ENCODE measurements at regions not wholly inside any gene's neighbourhood (a gene's known extent, or its start where the extent isn't known, plus 50 kb on each side); places are given as distances from the start of the nearest gene placed in this dataset.

DNA sequence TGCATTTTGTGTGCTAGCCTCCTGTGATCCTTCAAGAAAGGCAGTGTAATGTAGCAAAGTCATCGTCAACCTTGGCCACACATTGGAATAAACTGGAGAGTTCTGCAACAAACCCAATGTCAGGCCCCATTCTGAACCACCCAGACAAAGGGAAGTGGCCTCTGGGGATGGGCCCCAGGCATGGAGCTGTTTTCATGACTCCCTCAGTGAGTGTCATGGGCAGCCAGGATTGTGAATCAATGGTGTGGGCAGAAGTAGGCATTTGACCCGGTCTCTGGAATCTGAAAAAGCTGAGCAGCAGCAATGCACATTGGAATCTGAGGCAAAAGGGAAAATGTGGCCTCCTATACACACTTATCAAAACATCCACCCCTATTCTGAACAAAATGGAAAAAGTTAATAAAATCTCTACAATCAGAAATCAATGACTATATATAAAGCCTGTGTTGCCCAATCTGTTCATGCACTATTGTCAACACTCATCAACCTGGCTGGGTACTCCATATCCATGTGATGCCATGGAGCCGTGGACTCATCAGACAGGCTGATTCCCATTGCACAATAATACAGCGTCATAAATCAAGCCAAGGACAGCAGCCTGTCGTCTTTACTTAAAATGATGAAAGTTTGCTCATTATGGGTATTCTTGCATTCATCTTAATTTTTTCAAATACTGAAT lies 134.9 kb upstream of the STMND1 start:
- no peak for TF ChIP-seq EZH2phosphoT487 (IDR thresholded peaks at IDR 0.05; ENCODE audit: borderline replicate concordance, low read depth, low read length)
- TF ChIP-seq CTCF (conservative IDR thresholded peaks at IDR 0.05; ENCODE audit: low read length): no peak
